ENCODE measurements at regions not wholly inside any gene's neighbourhood (a gene's known extent, or its start where the extent isn't known, plus 50 kb on each side); places are given as distances from the start of the nearest gene placed in this dataset.

GRCh38 chr1:37363535-37363934 lies 110.8 kb upstream of the ZC3H12A start:
- TF ChIP-seq EZH2 (IDR thresholded peaks at IDR 0.05; ENCODE audit: borderline replicate concordance), result no peak
- TF ChIP-seq CTCF (IDR thresholded peaks at IDR 0.05; ENCODE audit: poor library complexity), result no peak

Measured in hepatocyte (in vitro differentiated cells).